H1 (cell line): ENCODE measurements at regions not wholly inside any gene's neighbourhood (a gene's known extent, or its start where the extent isn't known, plus 50 kb on each side); places are given as distances from the start of the nearest gene placed in this dataset.

Source experiments
- CTCF ChIA-PET: fragments of 300-600 bp; sonication (Branson Sonifier 250); formaldehyde crosslinking; loops from one replicate; lab custom pipeline; 2021; ENCODE audit not compliant: partially characterized antibody; lab: Charles Lee
- POLR2A ChIA-PET: fragments of 300-600 bp; sonication (Branson Sonifier 250); formaldehyde crosslinking; loops from one replicate; lab custom pipeline; 2021; ENCODE audit warnings: inconsistent platforms; ENCODE audit not compliant: partially characterized antibody; lab: Charles Lee
- DNase-seq, 2 experiments: peaks; one replicate each; pipeline versions ENCODE4 v3.0.0 to v3.0.0-alpha.2; 2010 to 2022; ENCODE audit warnings: low spot score in 2 of 2, low read depth in 1 of 2, mixed read lengths in 1 of 2
- FAIRE-seq: peaks from 2 replicates; lab custom pipeline; 2011; peaks lifted over from hg19 to GRCh38; lab: Jason Lieb, UNC
- H2AFZ ChIP-seq: 2 replicates; pipeline ENCODE4 v1.8.1; 2012; ENCODE audit warnings: low read length, inconsistent platforms
- H2AK5ac ChIP-seq: 2 replicates; pipeline ENCODE4 v1.6.1; 2013; ENCODE audit warnings: low read depth, low read length
- H2BK120ac ChIP-seq: replicated peaks from 2 replicates; pipeline ENCODE3; 2013; ENCODE audit warnings: low read depth, low read length, inconsistent platforms
- H2BK12ac ChIP-seq: 2 replicates; pipeline ENCODE4 v1.6.1; 2013; ENCODE audit warnings: low read depth, low read length
- H2BK15ac ChIP-seq: 2 replicates; pipeline ENCODE4 v1.6.1; 2013; ENCODE audit warnings: low read length
- H2BK20ac ChIP-seq: 2 replicates; pipeline ENCODE4 v1.6.1; 2013; ENCODE audit warnings: low read length
- H2BK5ac ChIP-seq: 2 replicates; pipeline ENCODE4 v1.6.1; 2013; ENCODE audit warnings: low read depth, low read length
- H3K14ac ChIP-seq: 2 replicates; pipeline ENCODE4 v1.6.1; 2013; ENCODE audit warnings: inconsistent platforms; ENCODE audit not compliant: insufficient read length
- H3K18ac ChIP-seq: 2 replicates; pipeline ENCODE4 v1.6.1; 2013; ENCODE audit warnings: low read length; ENCODE audit errors: extremely low read depth
- H3K23ac ChIP-seq: 2 replicates; pipeline ENCODE4 v1.6.1; 2013; ENCODE audit warnings: inconsistent platforms; ENCODE audit not compliant: insufficient read length
- H3K23me2 ChIP-seq: 2 replicates; pipeline ENCODE4 v1.6.1; 2013; ENCODE audit warnings: low read depth, low read length
- H3K27ac ChIP-seq: 2 replicates; pipeline ENCODE4 v1.6.1; 2011; ENCODE audit warnings: low read depth, low read length, inconsistent platforms
- H3K27me3 ChIP-seq, 4 experiments: replicated peaks in 1 of 4; 1 replicate in 1 of 4; 2 replicates in 3 of 4; pipeline versions ENCODE4 v1.6.1 to v1.8.1; 2011 to 2013; ENCODE audit warnings: low read length in 3 of 4, mild to moderate bottlenecking in 3 of 4, inconsistent platforms in 2 of 4, mixed read lengths in 2 of 4, moderate library complexity in 1 of 4; ENCODE audit not compliant: control insufficient read depth in 3 of 4, insufficient read depth in 3 of 4; ENCODE audit errors: extremely low read depth in 1 of 4
- H3K36me3 ChIP-seq, 4 experiments: 2 replicates each; pipeline versions ENCODE4 v1.6.1 to v1.8.1; 2011 to 2013; ENCODE audit warnings: mild to moderate bottlenecking in 4 of 4, low read length in 3 of 4, moderate library complexity in 2 of 4, control low read depth in 1 of 4, inconsistent platforms in 1 of 4; ENCODE audit not compliant: insufficient read depth in 4 of 4, control insufficient read depth in 2 of 4
- H3K4ac ChIP-seq: replicated peaks from 2 replicates; pipeline ENCODE3; 2013; ENCODE audit warnings: low read length, low read depth, mixed read lengths, inconsistent platforms; ENCODE audit not compliant: insufficient read length
- H3K4me1 ChIP-seq, 4 experiments: replicated peaks in 1 of 4; 1 replicate in 1 of 4; 2 replicates in 3 of 4; pipeline versions ENCODE4 v1.6.1 to v1.8.1; 2011 to 2013; ENCODE audit warnings: low read length in 3 of 4, inconsistent platforms in 2 of 4, mixed read lengths in 1 of 4; ENCODE audit not compliant: insufficient read depth in 4 of 4, control insufficient read depth in 3 of 4
- H3K4me2 ChIP-seq, 2 experiments: 2 replicates each; pipeline versions ENCODE4 v1.6.1 to v1.8.1; 2011 to 2013; ENCODE audit warnings: low read depth in 2 of 2, low read length in 2 of 2, control low read depth in 1 of 2, inconsistent platforms in 1 of 2, mild to moderate bottlenecking in 1 of 2; ENCODE audit not compliant: insufficient read depth in 1 of 2
- H3K4me3 ChIP-seq, 4 experiments: fragments of 200-600, 300-600 bp in 1 of 4; sonication (generic), shearing (Covaris generic), sonication (Bioruptor Twin) in 1 of 4; 2 replicates each; pipeline versions ENCODE4 v1.5.1 to v1.8.1; 2011 to 2016; ENCODE audit warnings: low read length in 4 of 4, low read depth in 3 of 4, control low read depth in 2 of 4, inconsistent platforms in 2 of 4, mild to moderate bottlenecking in 2 of 4, mixed read lengths in 1 of 4, moderate library complexity in 1 of 4; ENCODE audit not compliant: insufficient read depth in 2 of 4; ENCODE audit errors: extremely low read depth in 1 of 4
- H3K56ac ChIP-seq: replicated peaks from 2 replicates; pipeline ENCODE3; 2013; ENCODE audit warnings: low read depth, mild to moderate bottlenecking, mixed read lengths, low read length, inconsistent platforms; ENCODE audit not compliant: insufficient read length
- H3K79me1 ChIP-seq: 2 replicates; pipeline ENCODE4 v1.6.1; 2013; ENCODE audit warnings: low read depth, low read length, control low read depth
- H3K79me2 ChIP-seq, 2 experiments: 2 replicates each; pipeline versions ENCODE4 v1.6.1 to v1.8.1; 2012 to 2013; ENCODE audit warnings: low read length in 2 of 2, mild to moderate bottlenecking in 2 of 2, inconsistent platforms in 1 of 2; ENCODE audit not compliant: insufficient read depth in 2 of 2, control insufficient read depth in 1 of 2
- H3K9ac ChIP-seq, 4 experiments: replicated peaks in 1 of 4; 1 replicate in 1 of 4; 2 replicates in 3 of 4; pipeline versions ENCODE4 v1.6.1 to v1.8.1; 2011 to 2013; ENCODE audit warnings: low read depth in 3 of 4, low read length in 3 of 4, control low read depth in 2 of 4, mild to moderate bottlenecking in 2 of 4, moderate library complexity in 2 of 4, inconsistent platforms in 1 of 4; ENCODE audit errors: extremely low read depth in 1 of 4
- H3K9me3 ChIP-seq, 2 experiments: 2 replicates each; pipeline versions ENCODE4 v1.6.1 to v1.8.1; 2012 to 2013; ENCODE audit warnings: mild to moderate bottlenecking in 2 of 2, moderate library complexity in 2 of 2, control low read depth in 1 of 2, inconsistent platforms in 1 of 2, low read depth in 1 of 2, low read length in 1 of 2, mixed read lengths in 1 of 2; ENCODE audit not compliant: insufficient read depth in 2 of 2
- H4K20me1 ChIP-seq, 2 experiments: replicated peaks in 1 of 2; 2 replicates each; pipeline versions ENCODE3 to v1.8.1; 2011 to 2013; ENCODE audit warnings: inconsistent platforms in 2 of 2, low read length in 2 of 2, mild to moderate bottlenecking in 1 of 2; ENCODE audit not compliant: insufficient read depth in 2 of 2, control insufficient read depth in 1 of 2
- H4K5ac ChIP-seq: 2 replicates; pipeline ENCODE4 v1.6.1; 2013; ENCODE audit warnings: low read length, low read depth, mixed read lengths, inconsistent platforms; ENCODE audit not compliant: insufficient read length
- H4K8ac ChIP-seq: 2 replicates; pipeline ENCODE4 v1.8.0; 2013; ENCODE audit warnings: mild to moderate bottlenecking, moderate library complexity, low read length, inconsistent platforms; ENCODE audit not compliant: insufficient read depth; ENCODE audit errors: extremely low read depth
- H4K91ac ChIP-seq: replicated peaks from 2 replicates; pipeline ENCODE3; 2013; ENCODE audit warnings: low read length, mixed read lengths, inconsistent platforms; ENCODE audit not compliant: insufficient read length
- CEBPB ChIP-seq: IDR thresholded peaks from 2 replicates; pipeline ENCODE4 v1.6.1; 2012; ENCODE audit warnings: low read depth, low read length
- MAFK ChIP-seq: IDR thresholded peaks from 2 replicates; pipeline ENCODE4 v1.6.1; 2012; ENCODE audit warnings: low read depth, mild to moderate bottlenecking, improper control_type of control experiment, low read length
- RNF2 ChIP-seq: fragments of 200-900, 300-1000 bp; sonication (generic); IDR thresholded peaks from 2 replicates; pipeline ENCODE4 v1.7.1; 2016; ENCODE audit warnings: borderline replicate concordance, low read depth, mild to moderate bottlenecking, antibody characterized with exemption, low read length; ENCODE audit not compliant: poor library complexity, severe bottlenecking; ENCODE audit errors: missing control alignments
- SIN3A ChIP-seq, 2 experiments: IDR thresholded peaks in 1 of 2; conservative IDR thresholded peaks in 1 of 2; 2 replicates each; pipeline ENCODE4 v1.6.1; 2011 to 2012; ENCODE audit warnings: low read length in 2 of 2, improper control_type of control experiment in 1 of 2, low read depth in 1 of 2, mild to moderate bottlenecking in 1 of 2
- WGBS, 2 experiments: shearing (Covaris generic) in 1 of 2; methylation state at CpG; one replicate each; pipeline versions ENCODE4 v1.1.6 to v1.1.7; 2013 to 2015; ENCODE audit warnings: low lambda C conversion rate in 2 of 2, mixed read lengths in 2 of 2, inconsistent platforms in 1 of 2, low coverage in 1 of 2, missing lambda C conversion rate in 1 of 2; ENCODE audit not compliant: insufficient replicate concordance in 2 of 2, insufficient coverage in 1 of 2, insufficient read length in 1 of 2; ENCODE audit errors: extremely low coverage in 1 of 2, missing lambda C conversion rate in 1 of 2; 5-methylcytosine and 5-hydroxymethylcytosine counted together

GRCh38 chr17:79203657-79204056 is 129.0 kb downstream of the ENGASE start:
- Histone ChIP-seq H3K4me1 (peaks cover 0 to 20% (median 9%) of the 10 kb centered on the region in 4 experiments; a peak in 6 of 7 replicates), H3K4me3 (no peak overlapping the region), H3K23ac (no peak overlapping the region), H4K20me1 (no peaks in the 10 kb centered on the region), H3K9ac (no peak overlapping the region), H3K56ac (no peak overlapping the region), H2BK20ac (no peak overlapping the region), H4K8ac (no peak overlapping the region), H2AK5ac (no peak overlapping the region), H4K91ac (no peak overlapping the region), H3K18ac (no peak overlapping the region), H4K5ac (no peak overlapping the region), H3K79me2 (no peaks in the 10 kb centered on the region), H2BK120ac (no peak overlapping the region), H2BK5ac (no peak overlapping the region), H3K9me3 (no peaks in the 10 kb centered on the region), H3K36me3 (no peaks in the 10 kb centered on the region), H3K4ac (no peak overlapping the region), H3K14ac (no peak overlapping the region), H3K27me3 (no peaks in the 10 kb centered on the region), H2BK15ac (no peak overlapping the region), H2AFZ (no peak overlapping the region), H2BK12ac (no peak overlapping the region), H3K23me2 (no peaks in the 10 kb centered on the region; the same call in 1 of the 2 replicates), H3K4me2 (no peak overlapping the region), H3K79me1 (no peaks in the 10 kb centered on the region), H3K27ac (no peak overlapping the region)
- ChIA-PET POLR2A (no interaction called here), CTCF (interaction anchor here (0.6 to 10.0 kb wide), 9 partner anchors 8 to 918 kb away, joined by 3 to 114 read pairs (median 4); no protein-coding TSS in a partner anchor)
- WGBS, 2 experiments = 86% methylated on average over 5 of the region's 5 CpGs; no CpG with 5 or more reads in 1 of the 2 experiments
- TF ChIP-seq CEBPB = no peak
- TF ChIP-seq MAFK = no peak
- TF ChIP-seq SIN3A (conservative IDR thresholded peaks at IDR 0.05 in 1 of 2, IDR thresholded peaks at IDR 0.05 in 1 of 2; ENCODE audit: low read depth in 1 of 2, low read length in 2 of 2) = no peak
- TF ChIP-seq RNF2 = no peak
- DNase-seq (no peak), FAIRE-seq (no peak)
